Endothelial cell of umbilical vein (primary cell): ENCODE measurements at regions not wholly inside any gene's neighbourhood (a gene's known extent, or its start where the extent isn't known, plus 50 kb on each side); places are given as distances from the start of the nearest gene placed in this dataset.

ENCODE experiments used
- BruUV-seq: library from RNA; stranded (reverse); fragments of 400-500 nt; replicated peaks from 2 replicates; lab custom pipeline; 2021; lab: Mats Ljungman, UMichigan
- CTCF ChIA-PET: fragments of 300-600, 350-600 bp; sonication (Branson Sonifier 250); formaldehyde crosslinking; loops from one replicate; lab custom pipeline; 2021; ENCODE audit warnings: antibody characterized with exemption, inconsistent platforms; lab: Charles Lee
- POLR2A ChIA-PET: fragments of 300-600, 350-600 bp; sonication (Branson Sonifier 250); formaldehyde crosslinking; loops from one replicate; lab custom pipeline; 2021; ENCODE audit warnings: antibody characterized with exemption, inconsistent platforms; lab: Charles Lee
- DNase-seq: peaks from one replicate; pipeline ENCODE4 v3.0.0-alpha.2; 2011; ENCODE audit warnings: low read depth, low spot score
- FAIRE-seq: peaks from 2 replicates; lab custom pipeline; 2011; peaks lifted over from hg19 to GRCh38; lab: Jason Lieb, UNC
- H2AFZ ChIP-seq: 2 replicates; pipeline ENCODE4 v1.6.0; 2012; ENCODE audit warnings: low read depth, low read length, control low read depth, inconsistent platforms
- H3K27ac ChIP-seq: 2 replicates; pipeline ENCODE4 v1.5.1; 2011; ENCODE audit warnings: low read depth, mild to moderate bottlenecking, control low read depth, low read length, moderate library complexity; ENCODE audit not compliant: insufficient read depth
- H3K27me3 ChIP-seq, 2 experiments: 2 replicates each; pipeline versions ENCODE4 v1.6.0 to v1.6.1; 2011; ENCODE audit warnings: low read length in 2 of 2, mixed read lengths in 1 of 2; ENCODE audit not compliant: control insufficient read depth in 2 of 2, insufficient read depth in 2 of 2
- H3K36me3 ChIP-seq, 2 experiments: 2 replicates in 1 of 2; 3 replicates in 1 of 2; pipeline ENCODE4 v1.5.1; 2011; ENCODE audit warnings: low read length in 2 of 2, mild to moderate bottlenecking in 1 of 2, moderate library complexity in 1 of 2; ENCODE audit not compliant: control insufficient read depth in 2 of 2, insufficient read depth in 2 of 2; ENCODE audit errors: extremely low read depth in 1 of 2
- H3K4me1 ChIP-seq: 3 replicates; pipeline ENCODE4 v1.5.1; 2011; ENCODE audit warnings: mild to moderate bottlenecking, low read length; ENCODE audit not compliant: control insufficient read depth, insufficient read depth; ENCODE audit errors: extremely low read depth
- H3K4me2 ChIP-seq: 2 replicates; pipeline ENCODE4 v1.6.1; 2011; ENCODE audit warnings: low read length, control low read depth, mixed read lengths; ENCODE audit not compliant: insufficient read depth
- H3K4me3 ChIP-seq, 3 experiments: fragments of 200-600 bp in 1 of 3; sonication (generic), shearing (Covaris generic) in 1 of 3; replicated peaks in 1 of 3; 2 replicates each; pipeline ENCODE4 v1.5.1; 2011 to 2016; ENCODE audit warnings: control low read depth in 3 of 3, low read length in 3 of 3, mild to moderate bottlenecking in 2 of 3, inconsistent platforms in 1 of 3, low read depth in 1 of 3, moderate library complexity in 1 of 3; ENCODE audit not compliant: insufficient read depth in 1 of 3
- H3K79me2 ChIP-seq: 2 replicates; pipeline ENCODE4 v1.6.0; 2012; ENCODE audit warnings: low read length, inconsistent platforms; ENCODE audit not compliant: control insufficient read depth, insufficient read depth
- H3K9ac ChIP-seq: replicated peaks from 2 replicates; pipeline ENCODE3; 2011; ENCODE audit warnings: low read length, control low read depth; ENCODE audit not compliant: insufficient read depth; ENCODE audit errors: extremely low read depth
- H3K9me1 ChIP-seq: replicated peaks from 3 replicates; pipeline ENCODE4 v1.6.0; 2011; ENCODE audit warnings: mild to moderate bottlenecking, low read length; ENCODE audit not compliant: control insufficient read depth, insufficient read depth; ENCODE audit errors: extremely low read depth
- H3K9me3 ChIP-seq: replicated peaks from 2 replicates; pipeline ENCODE4 v1.5.1; 2012; ENCODE audit warnings: low read length, inconsistent platforms; ENCODE audit not compliant: control insufficient read depth, insufficient read depth
- H4K20me1 ChIP-seq: replicated peaks from 2 replicates; pipeline ENCODE3; 2011; ENCODE audit warnings: mild to moderate bottlenecking, low read length; ENCODE audit not compliant: control insufficient read depth, insufficient read depth; ENCODE audit errors: extremely low read depth
- CTCF ChIP-seq, 2 donors: IDR thresholded peaks; 1 replicate in 1 of 2; 2 replicates in 1 of 2; pipeline ENCODE4 v1.5.1; 2011; ENCODE audit warnings: low read length in 2 of 2, mild to moderate bottlenecking in 2 of 2, moderate library complexity in 2 of 2, control low read depth in 1 of 2, inconsistent platforms in 1 of 2, low read depth in 1 of 2; ENCODE audit not compliant: insufficient read depth in 1 of 2; ENCODE audit errors: extremely low read depth in 1 of 2
- EZH2 ChIP-seq: IDR thresholded peaks from 2 replicates; pipeline ENCODE4 v1.6.1; 2012; ENCODE audit warnings: borderline replicate concordance, low read depth, mild to moderate bottlenecking, moderate library complexity, low read length, inconsistent platforms; ENCODE audit not compliant: severe bottlenecking
- FOS ChIP-seq: IDR thresholded peaks from 2 replicates; pipeline ENCODE4 v1.6.1; 2011; ENCODE audit warnings: mild to moderate bottlenecking, low read length, moderate library complexity, borderline replicate concordance; ENCODE audit not compliant: insufficient read depth
- GATA2 ChIP-seq: IDR thresholded peaks from 2 replicates; pipeline ENCODE4 v1.7.0; 2011; ENCODE audit warnings: low read depth, mild to moderate bottlenecking, moderate library complexity, mixed read lengths, low read length; ENCODE audit not compliant: insufficient read length, insufficient read depth
- JUN ChIP-seq: IDR thresholded peaks from 2 replicates; pipeline ENCODE4 v1.6.1; 2011; ENCODE audit warnings: borderline replicate concordance, low read depth; ENCODE audit not compliant: insufficient read length, insufficient read depth
- MAX ChIP-seq: IDR thresholded peaks from 2 replicates; pipeline ENCODE4 v1.6.1; 2011; ENCODE audit not compliant: insufficient read depth, insufficient read length
- MYC ChIP-seq: IDR thresholded peaks from one replicate; pipeline ENCODE4 v1.6.1; 2011; ENCODE audit warnings: mild to moderate bottlenecking, low read depth, low read length
- POLR2A ChIP-seq: IDR thresholded peaks from 2 replicates; pipeline ENCODE4 v1.6.1; 2012; ENCODE audit warnings: low read depth, mild to moderate bottlenecking, control low read depth, low read length
- POLR2AphosphoS5 ChIP-seq: IDR thresholded peaks from 2 replicates; pipeline ENCODE4 v1.6.1; 2012; ENCODE audit warnings: low read depth, mild to moderate bottlenecking, control low read depth, low read length, moderate library complexity; ENCODE audit not compliant: insufficient read depth
- dilution Hi-C: fragments of 300-500 bp; cut with MboI; formaldehyde crosslinking; loops from one replicate; pipeline ENCODE4 v1.15.0; 2019; ENCODE audit warnings: low sequenced_read_pairs; ENCODE audit not compliant: extremely low pct_ligation_motif_present
- intact Hi-C: fragments of 100-400 bp; cut with micrococcal nuclease; formaldehyde crosslinking; loops from one replicate; pipeline ENCODE4 v1.10.0; 2022

- Histone ChIP-seq H3K9ac (no peak overlapping the region), H3K4me3 (no peak overlapping the region), H3K79me2 (no peaks in the 10 kb centered on the region), H3K36me3 (no peaks in the 10 kb centered on the region), H3K27ac (no peak overlapping the region), H3K4me2 (no peak overlapping the region), H3K9me1 (no peaks in the 10 kb centered on the region), H3K9me3 (no peaks in the 10 kb centered on the region), H3K4me1 (no peaks in the 10 kb centered on the region), H2AFZ (no peak overlapping the region), H3K27me3 (no peaks in the 10 kb centered on the region), H4K20me1 (no peaks in the 10 kb centered on the region)
- no peak for FAIRE-seq
- no TSS peak for BruUV-seq
- no peak for DNase-seq
- dilution Hi-C loops, result no loop called here
- CTCF ChIA-PET, result no interaction called here
- POLR2A ChIA-PET, result no interaction called here
- TF ChIP-seq POLR2AphosphoS5 (no peak), GATA2 (no peak), MYC (no peak)
- intact Hi-C loops, result no loop called here
Measured at GRCh38 chr7:69276011-69276729, 322.1 kb upstream of the AUTS2 start.

DNA sequence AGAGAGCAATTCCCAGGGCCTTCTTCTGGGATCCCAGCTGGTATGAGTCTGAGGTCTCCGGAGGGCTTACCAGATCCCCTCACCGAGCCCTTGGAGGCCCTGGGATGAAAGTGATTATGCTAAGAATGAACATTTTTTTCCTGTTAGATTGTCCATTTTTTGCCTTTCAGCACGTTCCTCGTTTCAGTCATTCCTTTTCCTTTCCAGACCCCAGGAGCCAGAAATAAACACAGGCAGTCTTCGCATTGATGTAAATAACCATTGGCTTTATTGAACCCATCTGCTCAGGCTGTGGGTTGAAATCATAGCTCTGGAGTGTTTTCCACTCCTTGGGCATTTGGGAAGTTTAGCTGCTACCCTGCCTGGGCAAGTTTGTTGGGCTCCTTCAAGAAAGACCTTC, 320.9 kb upstream of the AUTS2 start:
- ChIA-PET CTCF (no interaction called here), POLR2A (no interaction called here)
- Histone ChIP-seq H3K4me1 (no peaks in the 10 kb centered on the region), H3K4me3 (no peak overlapping the region), H2AFZ (no peak overlapping the region), H3K9me1 (no peaks in the 10 kb centered on the region), H3K9ac (no peak overlapping the region), H3K4me2 (no peak overlapping the region), H3K9me3 (no peaks in the 10 kb centered on the region), H4K20me1 (no peaks in the 10 kb centered on the region), H3K27ac (no peak overlapping the region), H3K79me2 (no peaks in the 10 kb centered on the region), H3K36me3 (no peaks in the 10 kb centered on the region), H3K27me3 (no peaks in the 10 kb centered on the region)
- no peak for DNase-seq
- TF ChIP-seq MAX, result no peak
- TF ChIP-seq FOS, result no peak
- TF ChIP-seq MYC, result no peak
- TF ChIP-seq CTCF (IDR thresholded peaks at IDR 0.05; ENCODE audit: extremely low read depth in 1 of 2, insufficient read depth in 1 of 2, low read depth in 1 of 2, low read length in 2 of 2), result no peak
- no peak for TF ChIP-seq EZH2
- no peak for TF ChIP-seq GATA2
- TF ChIP-seq POLR2A, result no peak
- no peak for TF ChIP-seq JUN
- no peak for TF ChIP-seq POLR2AphosphoS5
- dilution Hi-C loops, result no loop called here
- no TSS peak for BruUV-seq
- intact Hi-C loops, result no loop called here
- FAIRE-seq, result no peak
